Gastroesophageal sphincter (tissue), 4 donors: ENCODE measurements at regions not wholly inside any gene's neighbourhood (a gene's known extent, or its start where the extent isn't known, plus 50 kb on each side); places are given as distances from the start of the nearest gene placed in this dataset.

Source experiments
- ATAC-seq: fragments of 150-250 bp; one replicate; pipeline ENCODE4 v1.9.1; 2016; ENCODE audit warnings: mild to moderate bottlenecking, moderate library complexity
- H3K27ac ChIP-seq, 4 donors: fragments of 200-600 bp; sonication (generic) in 3 of 4; 1 replicate in 3 of 4; 2 replicates in 1 of 4; pipeline ENCODE4 v1.5.1; 2016 to 2019
- H3K27me3 ChIP-seq: fragments of 200-600 bp; sonication (generic); one replicate; pipeline ENCODE4 v1.5.1; 2019
- H3K36me3 ChIP-seq, 2 donors: fragments of 200-600 bp; sonication (generic); one replicate each; pipeline ENCODE4 v1.5.1; 2019; ENCODE audit warnings: control low read depth in 1 of 2
- H3K4me1 ChIP-seq, 3 donors: fragments of 200-600 bp; sonication (generic); 1 replicate in 2 of 3; 2 replicates in 1 of 3; pipeline ENCODE4 v1.5.1; 2016 to 2019; ENCODE audit warnings: control low read depth in 2 of 3
- H3K4me3 ChIP-seq, 2 donors: fragments of 200-600 bp; sonication (generic); one replicate each; pipeline ENCODE4 v1.5.1; 2019; ENCODE audit warnings: mild to moderate bottlenecking in 1 of 2, moderate library complexity in 1 of 2
- H3K9me3 ChIP-seq, 3 donors: fragments of 200-600 bp; sonication (generic); one replicate each; pipeline ENCODE4 v1.5.1; 2017 to 2019; ENCODE audit warnings: control low read depth in 2 of 3
- CTCF ChIP-seq, 4 experiments: fragments of 200-600 bp in 2 of 4; fragments of 450-650 bp in 2 of 4; sonication (generic) in 1 of 4; IDR thresholded peaks; one replicate each; pipeline ENCODE4 v1.5.1; 2017 to 2019; ENCODE audit warnings: antibody characterized with exemption in 4 of 4, mild to moderate bottlenecking in 2 of 4, moderate library complexity in 2 of 4
- EP300 ChIP-seq: sonication (generic); formaldehyde crosslinking; IDR thresholded peaks from one replicate; pipeline ENCODE4 v1.6.1; 2017; ENCODE audit warnings: antibody characterized with exemption, mild to moderate bottlenecking
- POLR2A ChIP-seq, 2 donors: fragments of 450-650 bp; IDR thresholded peaks; one replicate each; pipeline ENCODE4 v1.6.1; 2017; ENCODE audit warnings: antibody characterized with exemption in 2 of 2, mild to moderate bottlenecking in 2 of 2, moderate library complexity in 1 of 2
- POLR2AphosphoS5 ChIP-seq: sonication (generic); formaldehyde crosslinking; IDR thresholded peaks from one replicate; pipeline ENCODE4 v1.6.1; 2017; ENCODE audit warnings: antibody characterized with exemption
- WGBS, 2 donors: methylation state at CpG; one replicate each; pipeline ENCODE4 v1.1.5; 2018; ENCODE audit warnings: low coverage in 1 of 2; 5-methylcytosine and 5-hydroxymethylcytosine counted together

- ATAC-seq, result no peak
- no peaks in the 10 kb centered on the region for H3K36me3 ChIP-seq
- no peaks in the 10 kb centered on the region for H3K27me3 ChIP-seq
- TF ChIP-seq POLR2A (IDR thresholded peaks at IDR 0.05) (no peak), CTCF (IDR thresholded peaks at IDR 0.05) (no peak), EP300 (no peak), POLR2AphosphoS5 (no peak)
- no peaks in the 10 kb centered on the region for H3K9me3 ChIP-seq
- H3K4me1 ChIP-seq, result peaks cover 11 to 39% (median 16%) of the 10 kb centered on the region in 3 donors
- 0 to 27% methylated on average over 1 to 2 of the region's 2 CpGs for WGBS, 2 donors
- H3K4me3 ChIP-seq, result no peak overlapping the region
- peak overlapping the region in 3 of 4 donors; percentile 47 to 59 (median 53) for H3K27ac ChIP-seq
Measured at GRCh38 chr2:217289907-217290280, 430.0 kb upstream of the TNP1 start.

- peak overlapping the region in 3 of 4 donors; percentile 47 to 59 (median 53) for H3K27ac ChIP-seq
- no peak for TF ChIP-seq EP300
- no peak for TF ChIP-seq CTCF (IDR thresholded peaks at IDR 0.05)
- TF ChIP-seq POLR2A (IDR thresholded peaks at IDR 0.05), result no peak
- TF ChIP-seq POLR2AphosphoS5, result no peak
- no peaks in the 10 kb centered on the region for H3K9me3 ChIP-seq
- no peak overlapping the region for H3K4me3 ChIP-seq
- ATAC-seq, result no peak
- no peaks in the 10 kb centered on the region for H3K36me3 ChIP-seq
- 43 to 71% methylated on average over 1 to 2 of the region's 2 CpGs for WGBS, 2 donors
- H3K4me1 ChIP-seq, result peaks cover 11 to 37% (median 14%) of the 10 kb centered on the region in 3 donors
- H3K27me3 ChIP-seq, result no peaks in the 10 kb centered on the region
Measured at GRCh38 chr2:217289177-217289906, 429.5 kb upstream of the TNP1 start.

- H3K9me3 ChIP-seq, result no peaks in the 10 kb centered on the region
- no peaks in the 10 kb centered on the region for H3K36me3 ChIP-seq
- H3K4me3 ChIP-seq, result no peak overlapping the region
- H3K27ac ChIP-seq, result no peak overlapping the region
- WGBS, 2 donors, result 27 to 53% methylated on average over 2 to 3 of the region's 3 CpGs
- no peak for TF ChIP-seq POLR2A (IDR thresholded peaks at IDR 0.05)
- TF ChIP-seq CTCF (IDR thresholded peaks at IDR 0.05), result no peak
- no peak for TF ChIP-seq EP300
- no peak for TF ChIP-seq POLR2AphosphoS5
- H3K27me3 ChIP-seq, result no peaks in the 10 kb centered on the region
- H3K4me1 ChIP-seq, result peaks cover 9 to 33% (median 11%) of the 10 kb centered on the region in 3 donors
- no peak for ATAC-seq
Measured at GRCh38 chr2:217288472-217289063, 428.7 kb upstream of the TNP1 start.

- H3K4me1 ChIP-seq, result peaks cover 8 to 25% (median 11%) of the 10 kb centered on the region in 3 donors
- no peak overlapping the region for H3K4me3 ChIP-seq
- 85 to 100% methylated on average over 2 of the region's 2 CpGs for WGBS, 2 donors
- no peak overlapping the region for H3K27ac ChIP-seq
- TF ChIP-seq POLR2A (IDR thresholded peaks at IDR 0.05) (no peak), POLR2AphosphoS5 (no peak)
- no peaks in the 10 kb centered on the region for H3K36me3 ChIP-seq
- H3K9me3 ChIP-seq, result no peaks in the 10 kb centered on the region
- no peaks in the 10 kb centered on the region for H3K27me3 ChIP-seq
- ATAC-seq, result no peak
Measured at GRCh38 chr2:217286833-217287232, 427.0 kb upstream of the TNP1 start.

- no peak overlapping the region for H3K4me3 ChIP-seq
- 80 to 85% methylated on average over 4 of the region's 4 CpGs for WGBS, 2 donors
- no peaks in the 10 kb centered on the region for H3K36me3 ChIP-seq
- H3K27ac ChIP-seq, result no peak overlapping the region
- TF ChIP-seq CTCF (IDR thresholded peaks at IDR 0.05) (no peak), POLR2A (IDR thresholded peaks at IDR 0.05) (no peak), POLR2AphosphoS5 (no peak), EP300 (no peak)
- ATAC-seq, result no peak
- H3K27me3 ChIP-seq, result no peaks in the 10 kb centered on the region
- H3K4me1 ChIP-seq, result peaks cover 8 to 21% (median 11%) of the 10 kb centered on the region in 3 donors
- no peaks in the 10 kb centered on the region for H3K9me3 ChIP-seq
Measured at GRCh38 chr2:217285926-217286325, 426.1 kb upstream of the TNP1 start.
